ENCODE measurements at regions not wholly inside any gene's neighbourhood (a gene's known extent, or its start where the extent isn't known, plus 50 kb on each side); places are given as distances from the start of the nearest gene placed in this dataset.

DNA sequence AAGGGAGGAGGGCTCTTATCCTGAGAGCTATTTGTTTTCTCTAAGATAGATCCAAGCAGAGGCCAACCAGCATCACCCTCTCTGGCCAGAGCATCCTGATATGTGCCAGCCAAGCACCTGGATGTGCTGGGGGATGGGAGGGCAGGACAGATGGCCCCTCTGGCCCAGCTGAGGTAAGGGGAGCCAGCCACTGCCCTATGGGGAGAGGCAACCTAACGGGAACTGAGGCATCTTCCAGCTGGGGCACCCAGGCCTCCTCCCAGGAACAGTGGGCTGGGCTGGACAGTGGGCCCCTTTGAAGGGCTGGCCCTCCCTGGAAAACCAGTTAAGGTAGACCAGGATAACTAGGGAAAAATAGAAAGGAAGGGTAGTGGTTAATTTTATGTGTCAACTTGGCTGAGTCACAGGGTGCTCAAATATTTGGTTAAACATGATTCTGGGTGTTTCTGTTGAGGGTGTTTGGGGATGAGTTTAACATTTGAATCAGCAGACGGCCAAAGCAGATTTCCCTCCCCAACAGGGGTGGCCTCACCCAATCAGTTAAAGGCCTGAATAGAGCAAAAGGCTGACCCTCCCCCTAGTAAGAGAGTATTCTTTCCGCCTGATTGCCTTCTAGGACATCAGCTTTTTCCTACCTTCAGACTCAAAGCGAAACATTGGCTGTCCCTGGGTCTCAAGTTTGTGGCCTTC is 595.1 kb downstream of the BUD13 start:
- Histone ChIP-seq H3K4me1 (replicated peaks in 1 of 2) (no peaks in the 10 kb centered on the region), H3K9me3 (replicated peaks in 1 of 3) (no peaks in the 10 kb centered on the region), H3K4me3 (no peak overlapping the region), H3K36me3 (replicated peaks in 1 of 2) (no peaks in the 10 kb centered on the region), H3K27me3 (no peaks in the 10 kb centered on the region), H3K27ac (no peak overlapping the region)
- DNase-seq, result peak in 1 of 7 donors; percentile 9
- no peak for TF ChIP-seq CTCF (IDR thresholded peaks at IDR 0.05)
- no peak for TF ChIP-seq POLR2A (IDR thresholded peaks at IDR 0.05)
- intact Hi-C loops (cut with DNase I), result no loop called here
- 90 to 98% (median 93%) methylated on average over 4 of the region's 4 CpGs for WGBS, 4 donors

DNA sequence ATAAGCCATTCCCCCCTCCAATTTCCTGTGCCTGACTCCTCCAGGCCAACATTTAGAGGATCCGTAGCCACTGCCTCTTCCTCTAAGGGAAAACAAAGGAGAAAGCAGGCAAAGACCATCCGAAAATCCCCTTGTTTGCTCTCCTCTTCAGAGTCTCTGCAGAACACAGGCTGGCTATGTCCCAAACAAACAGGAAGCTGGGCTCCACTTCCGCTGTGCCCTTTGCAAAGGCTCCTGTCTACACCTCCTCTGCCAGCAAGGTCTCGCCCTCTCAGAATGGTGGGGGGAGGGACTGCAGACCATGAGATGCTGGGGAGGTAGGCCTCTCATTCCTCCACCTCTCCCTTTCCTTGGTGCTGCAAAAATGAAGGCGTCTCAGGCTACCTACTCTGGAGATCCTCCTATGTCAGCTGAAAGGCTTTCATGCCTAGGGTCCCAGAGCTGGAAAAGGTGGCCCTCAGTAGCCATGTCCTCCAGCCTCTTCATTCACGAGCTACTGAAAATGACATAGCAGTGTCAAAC is 596.2 kb downstream of the BUD13 start:
- H3K4me1 ChIP-seq (replicated peaks in 1 of 2), result no peaks in the 10 kb centered on the region
- no peak overlapping the region for H3K27ac ChIP-seq
- no peaks in the 10 kb centered on the region for H3K27me3 ChIP-seq
- 67 to 76% (median 72%) methylated on average over 5 to 6 of the region's 6 CpGs for WGBS, 4 donors
- no peak overlapping the region for H3K4me3 ChIP-seq
- DNase-seq, result peak in 1 of 7 donors; percentile 35
- no peak for TF ChIP-seq CTCF (IDR thresholded peaks at IDR 0.05)
- no peak for TF ChIP-seq POLR2A (IDR thresholded peaks at IDR 0.05)
- H3K9me3 ChIP-seq (replicated peaks in 1 of 3), result no peaks in the 10 kb centered on the region
- no peaks in the 10 kb centered on the region for H3K36me3 ChIP-seq (replicated peaks in 1 of 2)
- intact Hi-C loops (cut with DNase I), result no loop called here

GRCh38 chr11:116175707-116176106 is 597.1 kb downstream of the BUD13 start:
- Histone ChIP-seq H3K27me3 (no peaks in the 10 kb centered on the region), H3K36me3 (replicated peaks in 1 of 2) (no peaks in the 10 kb centered on the region), H3K4me1 (replicated peaks in 1 of 2) (no peaks in the 10 kb centered on the region), H3K9me3 (replicated peaks in 1 of 3) (no peaks in the 10 kb centered on the region), H3K4me3 (no peak overlapping the region), H3K27ac (no peak overlapping the region)
- intact Hi-C loops (cut with DNase I), result no loop called here
- peak in 1 of 7 donors; percentile 29 for DNase-seq
- TF ChIP-seq POLR2A (IDR thresholded peaks at IDR 0.05) (no peak), CTCF (IDR thresholded peaks at IDR 0.05) (no peak)
- WGBS, 4 donors, result 61 to 76% (median 65%) methylated on average over 7 of the region's 7 CpGs

DNA sequence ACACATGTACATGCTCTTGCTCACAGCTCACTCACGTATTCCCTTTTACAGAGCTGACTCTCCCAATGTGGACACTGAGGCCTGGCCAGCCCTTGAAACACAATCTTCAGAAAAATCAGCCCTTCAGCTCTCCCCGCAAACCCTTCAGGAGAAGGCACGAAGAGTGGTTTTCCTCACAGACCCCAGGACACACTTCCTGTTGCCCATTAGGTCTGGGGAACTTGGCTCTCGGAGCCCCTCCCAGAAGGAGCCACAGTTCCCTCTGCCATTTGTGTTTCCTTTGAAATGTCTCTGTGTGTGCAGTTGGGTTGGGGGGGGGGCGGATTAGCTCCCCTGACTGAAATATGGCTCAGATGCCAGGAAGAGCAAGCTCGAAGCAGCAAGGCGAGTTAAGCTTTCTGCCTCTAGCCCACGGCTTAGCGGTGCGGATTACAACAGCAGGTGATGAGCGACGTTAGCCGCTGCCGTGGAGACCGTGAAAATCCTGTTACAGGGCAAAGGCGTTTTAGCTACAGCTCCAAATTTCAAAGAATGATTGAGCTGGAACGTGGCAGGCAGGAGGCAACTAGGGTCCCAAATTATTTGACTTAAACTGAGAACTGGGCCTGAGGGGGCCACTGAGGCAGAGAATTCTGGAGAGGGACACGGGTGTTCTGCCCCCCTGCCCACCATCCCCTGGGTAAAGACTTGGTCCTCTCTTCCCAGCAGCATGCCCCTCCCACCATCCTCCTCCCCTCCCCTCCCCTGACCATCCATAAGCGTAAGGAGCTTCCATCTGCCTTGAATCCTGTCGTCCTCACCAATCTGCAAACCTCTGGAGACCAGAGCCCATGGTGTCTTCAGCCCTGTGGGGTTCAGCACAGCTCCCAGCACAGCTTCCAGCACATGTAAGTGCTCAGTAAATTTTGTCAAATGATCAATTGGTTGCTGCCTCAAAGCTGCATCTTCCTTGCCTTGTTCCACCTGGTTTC is 598.6 kb downstream of the BUD13 start:
- H3K9me3 ChIP-seq (replicated peaks in 1 of 3), result no peaks in the 10 kb centered on the region
- no peaks in the 10 kb centered on the region for H3K36me3 ChIP-seq (replicated peaks in 1 of 2)
- no peak for TF ChIP-seq POLR2A (IDR thresholded peaks at IDR 0.05)
- TF ChIP-seq CTCF (IDR thresholded peaks at IDR 0.05), result no peak
- peak in 1 of 7 donors; percentile 38 for DNase-seq
- intact Hi-C loops (cut with DNase I), result no loop called here
- no peak overlapping the region for H3K27ac ChIP-seq
- no peaks in the 10 kb centered on the region for H3K4me1 ChIP-seq (replicated peaks in 1 of 2)
- H3K4me3 ChIP-seq, result no peak overlapping the region
- 59 to 69% (median 65%) methylated on average over 10 to 20 of the region's 20 CpGs for WGBS, 4 donors
- H3K27me3 ChIP-seq, result no peaks in the 10 kb centered on the region
